Activated CD8-positive, alpha-beta memory T cell treated with anti-CD3 and anti-CD28 coated beads, Interleukin-2, amount 50 U/mL, for 24 hours (primary cell): ENCODE measurements at regions not wholly inside any gene's neighbourhood (a gene's known extent, or its start where the extent isn't known, plus 50 kb on each side); places are given as distances from the start of the nearest gene placed in this dataset.

Source experiments
- DNase-seq: peaks from one replicate; pipeline ENCODE4 v3.0.0-alpha.2; 2020; ENCODE audit errors: extremely low read depth

GRCh38 chr17:13736916-13737315 is 135.2 kb upstream of the HS3ST3A1 start:
- no peak for DNase-seq

GRCh38 chr17:13740686-13741085 is 139.0 kb upstream of the HS3ST3A1 start:
- DNase-seq: no peak

- no peak for DNase-seq
Measured at GRCh38 chr17:13741744-13742143, 140.0 kb upstream of the HS3ST3A1 start.

GRCh38 chr17:13743906-13744305 is 142.2 kb upstream of the HS3ST3A1 start:
- no peak for DNase-seq

- no peak for DNase-seq
Measured at GRCh38 chr17:13746404-13746803, 144.7 kb upstream of the HS3ST3A1 start.

GRCh38 chr17:13749166-13749890 is 147.6 kb upstream of the HS3ST3A1 start:
- DNase-seq: no peak

GRCh38 chr17:13749891-13750235 is 148.1 kb upstream of the HS3ST3A1 start:
- DNase-seq: no peak

GRCh38 chr17:13750816-13751793 is 149.4 kb upstream of the HS3ST3A1 start:
- no peak for DNase-seq

- no peak for DNase-seq
Measured at GRCh38 chr17:13753154-13753553, 151.4 kb upstream of the HS3ST3A1 start.

GRCh38 chr17:13753771-13754170 is 152.0 kb upstream of the HS3ST3A1 start:
- DNase-seq: no peak

GRCh38 chr17:13755851-13756250 is 154.1 kb upstream of the HS3ST3A1 start:
- no peak for DNase-seq

GRCh38 chr17:13756763-13757162 is 155.0 kb upstream of the HS3ST3A1 start:
- DNase-seq: no peak

GRCh38 chr17:13757871-13758270 is 156.1 kb upstream of the HS3ST3A1 start:
- no peak for DNase-seq

GRCh38 chr17:13759518-13760335 is 158.0 kb upstream of the HS3ST3A1 start:
- no peak for DNase-seq

GRCh38 chr17:13761038-13761603 is 159.4 kb upstream of the HS3ST3A1 start:
- DNase-seq: no peak

GRCh38 chr17:13765701-13766100 is 164.0 kb upstream of the HS3ST3A1 start:
- no peak for DNase-seq

GRCh38 chr17:13770702-13771101 is 169.0 kb upstream of the HS3ST3A1 start:
- no peak for DNase-seq

- no peak for DNase-seq
Measured at GRCh38 chr17:13775450-13775849, 173.7 kb upstream of the HS3ST3A1 start.

- DNase-seq: no peak
Measured at GRCh38 chr17:13776027-13776551, 174.4 kb upstream of the HS3ST3A1 start.

GRCh38 chr17:13777003-13777402 is 175.3 kb upstream of the HS3ST3A1 start:
- DNase-seq: no peak

- no peak for DNase-seq
Measured at GRCh38 chr17:13784434-13785095, 182.8 kb upstream of the HS3ST3A1 start.
